ENCODE measurements at regions not wholly inside any gene's neighbourhood (a gene's known extent, or its start where the extent isn't known, plus 50 kb on each side); places are given as distances from the start of the nearest gene placed in this dataset.
"Not testable (repeated sequence)": the region's sequence is repeated elsewhere in the genome, so short reads cannot be mapped to it uniquely, and the experiment has no call there.

DNA sequence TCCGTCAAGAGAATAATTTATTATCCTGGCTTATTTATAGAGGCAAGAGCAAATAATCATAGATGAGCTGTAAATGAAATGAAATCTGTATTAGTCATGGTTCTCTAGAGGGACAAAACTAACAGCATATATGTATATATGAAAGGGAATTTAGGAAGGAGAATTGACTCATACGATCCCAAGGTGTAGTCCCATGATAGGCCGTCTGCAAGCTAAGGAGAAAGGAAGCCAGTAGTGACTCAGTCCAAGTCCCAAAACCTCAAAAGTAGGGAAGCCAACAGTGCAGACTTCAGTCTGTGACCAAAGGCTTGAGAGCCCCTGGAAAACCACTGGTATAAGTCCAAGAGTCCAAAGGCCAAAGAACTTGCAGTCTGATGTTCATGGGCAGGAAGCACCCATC, 515.9 kb upstream of the CYLC2 start:
- H3K27ac ChIP-seq (ENCODE audit: low read depth, low read length): no peak overlapping the region
- no peaks in the 10 kb centered on the region for H3K9me3 ChIP-seq (ENCODE audit: insufficient read depth, low read length)
- TF ChIP-seq, protein P1, sequence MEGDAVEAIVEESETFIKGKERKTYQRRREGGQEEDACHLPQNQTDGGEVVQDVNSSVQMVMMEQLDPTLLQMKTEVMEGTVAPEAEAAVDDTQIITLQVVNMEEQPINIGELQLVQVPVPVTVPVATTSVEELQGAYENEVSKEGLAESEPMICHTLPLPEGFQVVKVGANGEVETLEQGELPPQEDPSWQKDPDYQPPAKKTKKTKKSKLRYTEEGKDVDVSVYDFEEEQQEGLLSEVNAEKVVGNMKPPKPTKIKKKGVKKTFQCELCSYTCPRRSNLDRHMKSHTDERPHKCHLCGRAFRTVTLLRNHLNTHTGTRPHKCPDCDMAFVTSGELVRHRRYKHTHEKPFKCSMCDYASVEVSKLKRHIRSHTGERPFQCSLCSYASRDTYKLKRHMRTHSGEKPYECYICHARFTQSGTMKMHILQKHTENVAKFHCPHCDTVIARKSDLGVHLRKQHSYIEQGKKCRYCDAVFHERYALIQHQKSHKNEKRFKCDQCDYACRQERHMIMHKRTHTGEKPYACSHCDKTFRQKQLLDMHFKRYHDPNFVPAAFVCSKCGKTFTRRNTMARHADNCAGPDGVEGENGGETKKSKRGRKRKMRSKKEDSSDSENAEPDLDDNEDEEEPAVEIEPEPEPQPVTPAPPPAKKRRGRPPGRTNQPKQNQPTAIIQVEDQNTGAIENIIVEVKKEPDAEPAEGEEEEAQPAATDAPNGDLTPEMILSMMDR (IDR thresholded peaks at IDR 0.05; ENCODE audit: insufficient read depth, low read length, poor library complexity, severe bottlenecking): no peak
- no peak for TF ChIP-seq EZH2phosphoT487 (conservative IDR thresholded peaks at IDR 0.05; ENCODE audit: low read length)
- no peaks in the 10 kb centered on the region for H3K79me2 ChIP-seq (ENCODE audit: insufficient read depth, low read length)
- no peaks in the 10 kb centered on the region for H3K36me3 ChIP-seq (ENCODE audit: low read length)
- H2AFZ ChIP-seq (ENCODE audit: low read depth, low read length, severe bottlenecking): no peak overlapping the region
- H3K4me3 ChIP-seq (ENCODE audit: insufficient read depth, low read length, poor library complexity, severe bottlenecking): no peak overlapping the region
- no peaks in the 10 kb centered on the region for H3F3A ChIP-seq (ENCODE audit: insufficient read depth)
- no peak overlapping the region for H3K9ac ChIP-seq (ENCODE audit: low read length)
- no peaks in the 10 kb centered on the region for H4K20me1 ChIP-seq (ENCODE audit: low read depth, low read length)
- no peaks in the 10 kb centered on the region for H3K9me2 ChIP-seq (replicated peaks; ENCODE audit: insufficient read depth, low read length)
- H3K4me2 ChIP-seq (ENCODE audit: low read depth, low read length, poor library complexity, severe bottlenecking): no peak overlapping the region
- no peaks in the 10 kb centered on the region for H3K27me3 ChIP-seq (ENCODE audit: low read length)

DNA sequence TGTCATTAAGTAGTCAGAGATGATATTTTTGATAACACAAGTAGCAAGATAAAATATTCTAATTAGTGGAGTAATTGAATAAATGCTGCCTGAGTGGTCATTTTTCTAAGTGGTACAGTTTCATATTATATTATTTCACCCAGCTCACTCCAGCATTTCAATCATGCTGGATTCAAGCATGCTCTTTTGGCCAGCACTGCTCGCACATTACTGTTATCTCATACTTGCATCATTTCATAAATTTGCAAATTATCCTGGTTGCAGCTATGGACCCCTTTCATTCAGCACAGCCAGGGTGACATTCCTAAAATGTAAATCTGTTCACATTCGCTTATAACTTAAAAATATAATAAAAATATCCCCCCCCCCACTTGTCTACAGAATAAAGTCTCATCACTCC, 520.8 kb upstream of the CYLC2 start:
- no peak for TF ChIP-seq EZH2phosphoT487 (conservative IDR thresholded peaks at IDR 0.05; ENCODE audit: low read length)
- TF ChIP-seq, protein P1 (IDR thresholded peaks at IDR 0.05; ENCODE audit: insufficient read depth, low read length, poor library complexity, severe bottlenecking): no peak
- Histone ChIP-seq H3K79me2 (ENCODE audit: insufficient read depth, low read length) (no peaks in the 10 kb centered on the region), H3F3A (ENCODE audit: insufficient read depth) (no peaks in the 10 kb centered on the region), H3K27ac (ENCODE audit: low read depth, low read length) (no peak overlapping the region), H3K4me2 (ENCODE audit: low read depth, low read length, poor library complexity, severe bottlenecking) (no peak overlapping the region), H2AFZ (ENCODE audit: low read depth, low read length, severe bottlenecking) (no peak overlapping the region), H3K36me3 (ENCODE audit: low read length) (no peaks in the 10 kb centered on the region), H3K27me3 (ENCODE audit: low read length) (no peaks in the 10 kb centered on the region), H3K9me2 (replicated peaks; ENCODE audit: insufficient read depth, low read length) (no peaks in the 10 kb centered on the region), H4K20me1 (ENCODE audit: low read depth, low read length) (no peaks in the 10 kb centered on the region), H3K9me3 (ENCODE audit: insufficient read depth, low read length) (no peaks in the 10 kb centered on the region), H3K4me3 (ENCODE audit: insufficient read depth, low read length, poor library complexity, severe bottlenecking) (no peak overlapping the region), H3K9ac (ENCODE audit: low read length) (no peak overlapping the region)

DNA sequence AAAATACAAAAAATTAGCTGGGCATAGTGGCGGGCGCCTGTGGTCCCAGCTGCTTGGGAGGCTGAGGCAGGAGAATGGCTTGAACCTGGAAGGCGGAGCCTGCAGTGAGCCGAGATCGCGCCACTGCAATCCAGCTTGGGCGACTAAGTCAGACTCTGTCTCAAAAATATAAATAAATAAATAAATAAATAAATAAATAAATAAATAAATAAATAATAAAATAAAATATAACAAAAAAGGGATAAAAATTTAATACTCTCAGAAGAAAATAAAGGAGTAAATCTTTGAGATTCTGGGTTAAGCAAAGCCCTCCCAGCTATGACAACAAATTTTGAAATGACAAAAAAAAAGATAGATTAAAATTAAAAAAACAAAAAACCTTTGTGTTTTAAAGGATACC, 525.7 kb upstream of the CYLC2 start:
- not testable (repeated sequence) for H3K4me3 ChIP-seq (ENCODE audit: insufficient read depth, low read length, poor library complexity, severe bottlenecking); H3K27me3 ChIP-seq (ENCODE audit: low read length); H3K9me3 ChIP-seq (ENCODE audit: insufficient read depth, low read length); H3K36me3 ChIP-seq (ENCODE audit: low read length); H3K79me2 ChIP-seq (ENCODE audit: insufficient read depth, low read length); H3K9me2 ChIP-seq (replicated peaks; ENCODE audit: insufficient read depth, low read length); H2AFZ ChIP-seq (ENCODE audit: low read depth, low read length, severe bottlenecking); H3F3A ChIP-seq (ENCODE audit: insufficient read depth); H3K4me2 ChIP-seq (ENCODE audit: low read depth, low read length, poor library complexity, severe bottlenecking); H4K20me1 ChIP-seq (ENCODE audit: low read depth, low read length); H3K9ac ChIP-seq (ENCODE audit: low read length); H3K27ac ChIP-seq (ENCODE audit: low read depth, low read length)

DNA sequence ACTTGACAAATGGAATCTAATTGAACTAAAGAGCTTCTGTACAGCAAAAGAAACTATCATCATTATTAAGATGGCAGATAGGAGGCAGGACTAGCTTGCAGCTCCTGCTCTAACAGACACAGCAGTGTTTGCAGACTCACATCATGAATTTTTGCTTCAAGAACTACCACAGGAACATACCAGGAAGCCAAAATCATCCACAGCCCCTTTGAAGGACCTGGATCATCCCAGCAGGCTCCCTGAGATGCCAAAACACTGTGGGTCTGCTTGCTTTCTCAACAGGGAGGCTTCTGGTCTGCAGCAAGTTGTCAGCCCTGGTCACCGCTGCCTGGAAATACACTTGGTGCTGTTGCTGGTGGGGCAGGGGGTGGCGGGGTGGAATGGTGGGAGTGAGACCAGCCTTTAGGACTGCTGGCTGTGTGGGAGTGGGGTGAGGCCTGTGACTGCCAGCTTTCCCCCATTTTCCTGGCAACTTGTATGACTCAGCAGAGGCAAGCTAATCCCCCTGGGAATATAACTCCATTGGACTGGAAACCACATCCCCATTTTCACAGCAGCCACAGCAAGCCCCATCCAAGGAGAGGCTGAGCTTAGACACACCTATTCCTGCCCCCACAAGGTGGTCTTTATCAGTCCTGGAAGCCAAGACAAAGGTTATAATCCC, 533.8 kb upstream of the CYLC2 start:
- no peaks in the 10 kb centered on the region for H3K27me3 ChIP-seq (ENCODE audit: low read length)
- no peaks in the 10 kb centered on the region for H3K9me2 ChIP-seq (replicated peaks; ENCODE audit: insufficient read depth, low read length)
- H4K20me1 ChIP-seq (ENCODE audit: low read depth, low read length): no peaks in the 10 kb centered on the region
- no peak overlapping the region for H3K27ac ChIP-seq (ENCODE audit: low read depth, low read length)
- no peak overlapping the region for H3K4me3 ChIP-seq (ENCODE audit: insufficient read depth, low read length, poor library complexity, severe bottlenecking)
- no peak overlapping the region for H3K4me2 ChIP-seq (ENCODE audit: low read depth, low read length, poor library complexity, severe bottlenecking)
- TF ChIP-seq EZH2phosphoT487 (conservative IDR thresholded peaks at IDR 0.05; ENCODE audit: low read length): no peak
- TF ChIP-seq, protein P1 (IDR thresholded peaks at IDR 0.05; ENCODE audit: insufficient read depth, low read length, poor library complexity, severe bottlenecking): no peak
- H3F3A ChIP-seq (ENCODE audit: insufficient read depth): no peaks in the 10 kb centered on the region
- no peaks in the 10 kb centered on the region for H3K36me3 ChIP-seq (ENCODE audit: low read length)
- no peak overlapping the region for H2AFZ ChIP-seq (ENCODE audit: low read depth, low read length, severe bottlenecking)
- no peaks in the 10 kb centered on the region for H3K79me2 ChIP-seq (ENCODE audit: insufficient read depth, low read length)
- no peak overlapping the region for H3K9ac ChIP-seq (ENCODE audit: low read length)
- H3K9me3 ChIP-seq (ENCODE audit: insufficient read depth, low read length): no peaks in the 10 kb centered on the region
